GM21737 (cell line): ENCODE measurements at regions not wholly inside any gene's neighbourhood (a gene's known extent, or its start where the extent isn't known, plus 50 kb on each side); places are given as distances from the start of the nearest gene placed in this dataset.

Experiments
- ATAC-seq: cut with Tn5 transposase; IDR thresholded peaks from one replicate; pipeline ENCODE4 v1.9.1; 2021; ENCODE audit warnings: mild to moderate bottlenecking, moderate library complexity; ENCODE audit not compliant: unreplicated experiment

GRCh38 chr1:55418208-55419000, 203.2 kb upstream of the USP24 start:
- no peak for ATAC-seq

GRCh38 chr1:55416164-55416842, 201.1 kb upstream of the USP24 start:
- ATAC-seq: no peak

- ATAC-seq: no peak
Measured at GRCh38 chr1:55413286-55413685, 198.1 kb upstream of the USP24 start.

- ATAC-seq: no peak
Measured at GRCh38 chr1:55412060-55412459, 196.9 kb upstream of the USP24 start.

- ATAC-seq: no peak
Measured at GRCh38 chr1:55402671-55403464, 187.7 kb upstream of the USP24 start.

GRCh38 chr1:55402142-55402541, 187.0 kb upstream of the USP24 start:
- no peak for ATAC-seq

- ATAC-seq: no peak
Measured at GRCh38 chr1:55400508-55400907, 185.3 kb upstream of the USP24 start.

GRCh38 chr1:55399346-55399745, 184.2 kb upstream of the USP24 start:
- ATAC-seq: no peak

- no peak for ATAC-seq
Measured at GRCh38 chr1:55396381-55396891, 181.3 kb upstream of the USP24 start.

- no peak for ATAC-seq
Measured at GRCh38 chr1:55388960-55389359, 173.8 kb upstream of the USP24 start.

GRCh38 chr1:55387145-55387544, 172.0 kb upstream of the USP24 start:
- no peak for ATAC-seq

- ATAC-seq: no peak
Measured at GRCh38 chr1:55386456-55386855, 171.3 kb upstream of the USP24 start.

GRCh38 chr1:55385402-55386018, 170.3 kb upstream of the USP24 start:
- ATAC-seq: no peak

GRCh38 chr1:55384637-55385036, 169.5 kb upstream of the USP24 start:
- ATAC-seq: no peak

- no peak for ATAC-seq
Measured at GRCh38 chr1:55382806-55383305, 167.7 kb upstream of the USP24 start.

- ATAC-seq: no peak
Measured at GRCh38 chr1:55381983-55382382, 166.8 kb upstream of the USP24 start.

GRCh38 chr1:55381491-55381890, 166.3 kb upstream of the USP24 start:
- ATAC-seq: no peak

GRCh38 chr1:55380355-55380970, 165.3 kb upstream of the USP24 start:
- no peak for ATAC-seq

GRCh38 chr1:55378582-55378981, 163.4 kb upstream of the USP24 start:
- ATAC-seq: no peak

GRCh38 chr1:55376897-55377296, 161.7 kb upstream of the USP24 start:
- no peak for ATAC-seq
